DMS53 treated with DMSO at 0.1 percent for 48 hours (cell line): ENCODE measurements at regions not wholly inside any gene's neighbourhood (a gene's known extent, or its start where the extent isn't known, plus 50 kb on each side); places are given as distances from the start of the nearest gene placed in this dataset.

Experiments
- DNase-seq: peaks from one replicate; lab custom pipeline; 2025; ENCODE audit not compliant: unreplicated experiment; lab: John Stamatoyannopoulos, UW

DNA sequence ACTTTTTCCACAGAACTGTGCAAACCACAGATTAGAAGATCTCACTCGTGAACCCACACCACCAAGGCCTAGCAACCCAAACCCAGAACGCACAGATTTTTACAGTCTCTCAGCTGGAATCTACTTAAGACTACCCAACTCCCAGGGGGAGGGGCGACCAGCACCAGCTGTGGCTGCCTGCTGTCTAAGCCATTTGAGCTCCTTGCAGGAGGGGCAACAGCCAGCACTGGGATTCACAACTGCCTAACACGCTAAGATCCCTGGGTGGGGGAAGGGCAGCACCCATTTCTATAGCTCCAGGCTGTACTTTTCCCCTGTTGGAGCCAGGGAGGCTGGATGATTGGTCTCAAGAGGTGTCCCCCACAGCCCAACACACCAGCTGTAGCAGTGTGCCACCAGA lies 368.8 kb downstream of the SUCLA2 start:
- no peak for DNase-seq

DNA sequence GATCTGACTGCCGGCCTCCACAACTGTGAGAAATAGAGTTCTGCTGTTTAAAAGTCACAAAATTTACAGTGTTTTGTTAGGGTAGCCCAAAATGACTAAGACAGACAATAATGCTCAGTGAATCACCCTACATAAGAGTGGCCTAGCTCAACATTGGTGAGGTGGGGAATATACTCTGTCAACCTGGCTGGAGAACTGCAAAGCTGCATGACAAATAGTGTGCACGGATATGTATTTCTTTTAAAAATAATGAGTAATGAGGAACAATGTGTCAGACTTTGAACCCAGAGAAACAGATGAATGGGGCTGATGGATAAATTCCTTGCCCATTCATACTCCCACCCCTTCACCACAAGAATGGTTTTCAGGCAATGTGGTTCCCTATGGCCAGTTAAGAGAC lies 372.4 kb downstream of the SUCLA2 start:
- no peak for DNase-seq

- DNase-seq = no peak
Observed at GRCh38 chr13:47623862-47624261, 377.2 kb downstream of the SUCLA2 start.

GRCh38 chr13:47621931-47622330 lies 379.1 kb downstream of the SUCLA2 start:
- no peak for DNase-seq

DNA sequence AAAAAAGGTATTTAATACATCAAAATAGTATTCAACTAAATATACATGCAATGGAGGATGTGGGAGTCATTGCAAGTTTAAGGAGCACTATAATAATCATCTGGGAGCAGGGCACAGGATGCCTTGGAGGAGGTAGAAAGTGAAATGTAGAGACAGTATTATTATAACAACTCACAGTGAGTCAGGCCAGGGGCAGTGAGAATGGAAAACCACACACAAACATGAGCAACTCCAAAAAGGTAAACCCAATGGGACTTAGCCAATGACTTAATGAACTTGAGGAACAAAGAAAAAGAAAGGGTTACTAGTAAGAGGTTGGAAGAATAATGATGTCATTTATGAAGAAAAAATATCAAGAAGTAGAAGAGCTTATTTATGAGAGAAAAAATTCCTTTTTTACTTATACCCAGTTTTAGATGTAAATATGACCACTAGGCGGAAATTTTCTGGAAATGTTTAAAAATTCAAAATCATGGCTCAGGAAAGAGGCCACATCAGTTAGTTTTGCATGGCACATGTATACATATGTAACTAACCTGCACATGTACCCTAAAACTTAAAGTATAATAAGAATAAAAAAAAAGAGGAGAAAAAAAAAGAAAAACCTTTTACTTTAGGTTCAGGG lies 389.3 kb downstream of the SUCLA2 start:
- DNase-seq = no peak

DNA sequence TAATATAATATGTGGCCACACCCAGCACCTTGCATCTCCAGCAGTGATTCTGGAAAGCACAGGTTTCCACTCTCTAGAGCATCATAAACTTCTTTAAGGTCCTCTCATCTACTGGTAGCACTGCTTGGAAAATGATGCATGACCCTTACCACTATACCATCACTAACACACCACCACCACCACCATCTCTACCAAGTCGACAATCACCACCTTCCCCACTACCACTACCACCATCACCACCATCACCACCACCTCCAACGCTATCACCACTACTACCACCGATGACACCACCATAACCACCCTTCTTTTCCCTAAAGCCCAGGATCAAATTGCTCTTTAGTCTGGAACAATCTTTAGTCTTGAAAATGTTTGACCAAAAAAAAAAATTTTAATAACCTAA lies 390.4 kb downstream of the SUCLA2 start:
- no peak for DNase-seq

- DNase-seq = no peak
Observed at GRCh38 chr13:47603365-47603764, 397.7 kb downstream of the SUCLA2 start.

DNA sequence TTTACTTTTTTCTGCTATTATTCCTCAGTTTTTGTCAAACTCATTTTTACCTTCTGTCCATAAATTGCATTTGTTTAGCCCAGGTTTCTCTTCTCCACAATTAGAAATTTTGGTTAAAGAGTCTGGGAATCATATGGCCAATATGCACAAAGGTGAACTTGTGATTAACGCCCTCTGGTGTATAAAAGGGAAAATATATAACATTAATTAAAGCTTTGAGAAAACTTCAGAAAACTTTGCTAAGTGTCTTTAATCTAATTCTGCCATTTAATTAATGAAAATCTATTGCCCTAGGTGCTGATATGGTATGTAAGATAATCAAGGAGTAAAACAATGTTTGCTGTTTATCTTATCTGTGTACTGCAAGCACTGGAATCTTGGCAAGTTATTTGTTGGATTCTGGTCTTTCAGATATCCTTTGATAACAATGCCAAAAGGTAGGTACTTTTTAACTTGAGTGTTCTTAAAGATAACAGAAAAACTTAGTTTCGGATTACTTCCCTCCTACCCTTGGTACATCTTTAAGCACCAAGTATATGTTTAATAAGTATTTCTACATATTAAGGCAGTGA lies 402.6 kb downstream of the SUCLA2 start:
- peak; percentile 7 for DNase-seq

GRCh38 chr13:47594833-47595232 lies 406.2 kb downstream of the SUCLA2 start:
- DNase-seq = no peak

GRCh38 chr13:47592256-47592655 lies 408.8 kb downstream of the SUCLA2 start:
- no peak for DNase-seq

DNA sequence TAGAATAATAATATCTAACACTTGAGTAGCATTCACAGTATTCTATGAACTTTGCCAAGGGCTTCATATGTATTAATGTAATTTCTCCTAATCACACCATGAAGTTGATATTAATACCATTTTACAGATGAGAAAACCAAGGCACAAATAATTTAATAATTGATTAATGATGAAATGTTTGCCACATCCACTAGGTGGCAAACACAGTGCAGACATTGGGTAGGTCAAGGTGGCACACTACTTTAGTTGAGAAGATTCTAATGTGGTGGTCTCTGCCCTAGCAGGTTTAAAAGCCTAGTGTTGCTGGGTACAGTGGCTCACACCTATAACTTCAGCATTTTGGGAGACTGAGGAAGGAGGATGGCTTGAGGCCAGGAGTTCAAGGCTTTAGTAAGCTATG lies 412.4 kb downstream of the SUCLA2 start:
- DNase-seq = no peak

DNA sequence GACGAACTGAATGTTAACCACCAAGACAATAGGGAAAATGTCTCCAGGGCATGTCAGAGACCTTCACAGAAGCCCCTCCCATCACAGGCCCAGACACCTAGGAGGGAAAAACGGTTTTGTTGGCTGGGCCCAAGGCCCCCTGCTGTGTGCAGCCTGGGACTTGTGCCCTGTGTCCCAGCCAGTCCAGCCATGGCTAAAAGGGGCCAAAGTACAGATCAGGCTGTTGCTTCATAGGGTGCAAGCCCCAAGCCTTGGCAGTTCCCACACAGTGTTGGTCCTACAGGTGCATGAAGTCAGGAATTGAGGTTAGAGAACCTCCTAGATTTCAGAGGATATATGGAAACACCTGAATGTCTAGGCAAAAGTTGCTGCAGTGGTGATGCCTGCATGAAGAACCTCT lies 428.7 kb downstream of the SUCLA2 start:
- no peak for DNase-seq

GRCh38 chr13:47564041-47564440 lies 437.0 kb downstream of the SUCLA2 start:
- no peak for DNase-seq

- no peak for DNase-seq
Observed at GRCh38 chr13:47556703-47557102, 444.4 kb downstream of the SUCLA2 start.

GRCh38 chr13:47555235-47555634 lies 445.8 kb downstream of the SUCLA2 start:
- no peak for DNase-seq

- DNase-seq = no peak
Observed at GRCh38 chr13:47553329-47553977, 447.6 kb downstream of the SUCLA2 start.

DNA sequence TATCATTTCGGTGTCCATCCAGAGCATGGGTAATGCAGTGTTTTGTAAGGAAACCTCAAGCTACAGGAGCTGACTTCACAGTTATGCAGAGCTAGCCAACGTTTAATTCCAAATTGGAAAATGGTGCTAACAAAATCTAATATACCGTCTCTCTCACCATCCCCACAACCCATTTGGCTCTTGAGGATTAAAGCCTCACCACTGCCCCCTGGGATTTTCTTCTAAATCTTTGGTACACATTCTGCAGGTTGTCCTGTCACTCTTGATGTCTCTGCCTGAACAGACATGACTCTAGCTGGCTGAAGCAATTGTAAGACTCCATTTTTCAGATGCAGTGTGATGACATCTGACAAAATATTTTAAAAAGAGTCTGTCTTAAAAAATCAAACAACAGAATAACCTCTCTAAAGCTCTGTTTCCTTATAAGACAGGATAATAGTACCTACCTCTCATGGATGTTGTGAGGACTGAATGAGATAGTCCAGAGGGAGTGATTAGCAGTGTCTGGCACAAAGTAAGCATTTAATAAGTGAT lies 451.8 kb downstream of the SUCLA2 start:
- DNase-seq = no peak

DNA sequence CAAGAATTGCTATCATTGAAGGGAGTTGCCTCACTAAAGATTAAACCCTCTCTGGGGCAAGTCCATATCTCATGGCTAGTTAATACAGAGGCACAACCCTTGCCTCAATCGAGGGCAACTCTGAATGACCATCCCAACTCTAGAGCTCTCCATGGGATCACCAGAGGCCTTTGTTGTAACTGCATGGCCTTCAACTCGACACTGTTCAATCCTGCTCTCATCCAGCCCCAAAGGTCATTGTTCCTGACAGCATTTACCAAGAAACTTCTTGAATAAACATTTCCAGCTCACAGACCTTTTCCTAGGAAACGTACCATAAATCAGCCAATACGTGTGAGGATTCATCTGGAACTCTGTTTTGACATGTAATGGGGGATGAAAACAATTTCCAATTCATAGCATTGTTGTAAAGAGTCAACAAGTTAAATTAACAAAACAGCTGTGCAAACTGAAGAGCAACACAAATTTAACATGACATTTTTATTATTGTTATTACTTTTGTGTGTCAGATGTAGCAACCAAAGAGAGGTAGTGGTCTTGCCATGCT lies 452.7 kb downstream of the SUCLA2 start:
- DNase-seq = no peak

DNA sequence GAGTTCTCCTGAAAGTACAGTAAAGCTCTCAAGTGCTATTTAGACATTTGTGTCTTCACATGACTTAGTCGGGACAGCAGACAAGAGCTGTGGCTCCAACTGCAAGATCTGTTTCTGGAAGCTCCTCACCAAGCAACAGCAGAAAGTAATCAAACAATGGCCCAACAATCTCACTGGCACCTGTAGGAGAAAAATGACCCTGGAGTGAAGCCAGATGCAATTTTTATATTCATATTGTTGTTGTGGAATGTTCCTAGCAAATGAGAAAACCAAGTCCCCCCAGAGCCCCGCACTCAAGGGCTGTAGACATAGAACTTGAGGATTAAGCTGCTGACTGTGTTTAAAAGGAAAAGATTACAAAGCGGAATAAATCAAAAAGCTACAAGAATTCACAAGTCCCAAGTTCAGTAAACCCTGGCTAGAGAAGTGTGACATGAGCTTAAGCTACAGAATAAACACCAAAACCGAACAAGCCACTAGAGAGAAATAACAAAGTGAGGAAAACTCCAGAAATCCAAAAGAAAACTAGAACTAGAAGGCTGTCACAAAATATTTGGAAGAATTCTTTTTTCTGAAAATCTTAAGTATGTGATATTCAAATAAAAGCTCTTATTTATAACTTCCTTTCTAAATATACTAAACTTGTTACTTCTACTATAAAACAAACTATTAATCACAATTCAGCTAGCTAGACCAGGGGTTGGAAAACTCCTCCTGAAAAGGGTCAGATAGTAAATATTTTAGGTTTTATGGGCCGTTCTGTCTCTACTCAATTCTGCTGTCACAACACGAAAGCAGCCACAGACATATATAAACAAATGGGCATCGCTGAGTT lies 454.5 kb downstream of the SUCLA2 start:
- DNase-seq = no peak

- no peak for DNase-seq
Observed at GRCh38 chr13:47545201-47546024, 455.7 kb downstream of the SUCLA2 start.
